ENCODE measurements at regions not wholly inside any gene's neighbourhood (a gene's known extent, or its start where the extent isn't known, plus 50 kb on each side); places are given as distances from the start of the nearest gene placed in this dataset.
A peak's percentile ranks its signal among the peaks of the same experiment; 100 is the strongest.

DNA sequence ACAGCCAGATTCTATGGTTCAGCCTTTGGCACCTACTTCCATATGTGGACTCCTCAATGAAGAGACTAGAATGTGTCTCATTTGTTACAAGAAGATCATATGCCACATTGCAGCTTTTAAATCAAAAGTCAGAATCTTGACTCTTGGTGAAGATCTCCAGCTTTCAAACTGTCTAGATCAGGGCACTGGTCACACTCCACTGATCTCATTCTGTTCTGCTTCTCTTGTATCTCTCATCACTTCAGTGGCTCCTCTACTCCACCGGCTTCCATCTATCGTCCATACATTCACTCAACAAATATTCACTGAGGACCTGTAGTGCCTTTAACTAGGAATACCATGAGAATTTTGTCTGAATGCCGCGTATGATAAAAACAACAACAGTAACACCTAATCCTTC is 203.3 kb upstream of the LPP start:
- DNase-seq (ENCODE audit: low read depth in 1 of 2, low spot score in 1 of 2) = no peak

- no peak for DNase-seq (ENCODE audit: low read depth in 1 of 2, low spot score in 1 of 2)
Measured at GRCh38 chr3:187951452-187952190, 202.3 kb upstream of the LPP start.

- DNase-seq (ENCODE audit: low read depth in 1 of 2, low spot score in 1 of 2) = no peak
Measured at GRCh38 chr3:187952849-187953248, 201.1 kb upstream of the LPP start.

GRCh38 chr3:187954516-187954872 is 199.5 kb upstream of the LPP start:
- DNase-seq (ENCODE audit: low read depth in 1 of 2, low spot score in 1 of 2) = no peak

DNA sequence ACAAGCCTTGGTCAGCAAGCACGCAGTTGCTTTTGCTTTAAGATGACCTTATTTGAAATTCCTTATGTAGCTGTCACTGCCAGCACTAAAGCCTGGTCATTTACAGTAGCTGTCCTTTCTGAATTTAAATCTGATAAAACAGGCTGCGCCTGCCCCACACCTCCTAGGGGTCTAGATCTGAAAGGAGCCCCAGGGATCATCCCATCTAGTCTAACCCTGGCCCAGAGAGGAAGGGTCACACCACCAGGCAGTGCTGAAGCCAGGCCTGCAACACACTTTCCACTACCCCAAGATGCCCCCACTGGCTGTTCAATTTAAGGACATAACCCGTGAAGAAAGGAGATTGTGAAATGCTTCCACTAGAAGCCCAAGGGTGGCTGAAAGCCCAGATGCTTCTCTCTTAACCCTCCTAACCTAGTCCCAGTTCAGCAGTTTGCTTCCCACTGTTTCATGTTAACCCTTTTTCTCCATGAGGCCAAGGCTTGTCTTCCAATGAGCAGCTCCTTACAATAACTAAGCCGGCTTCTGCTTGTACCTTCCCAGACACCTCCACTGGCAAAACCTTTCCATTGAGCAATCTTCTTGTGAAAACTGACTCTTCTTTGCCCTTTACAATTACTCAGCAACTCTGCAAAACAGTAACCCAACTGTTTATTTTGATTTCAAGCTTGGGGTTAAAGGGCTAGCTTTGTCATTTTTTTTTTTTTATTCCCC is 198.9 kb upstream of the LPP start:
- DNase-seq (ENCODE audit: low read depth in 1 of 2, low spot score in 1 of 2) = no peak

GRCh38 chr3:187955587-187955952 is 198.4 kb upstream of the LPP start:
- DNase-seq (ENCODE audit: low read depth in 1 of 2, low spot score in 1 of 2) = no peak

DNA sequence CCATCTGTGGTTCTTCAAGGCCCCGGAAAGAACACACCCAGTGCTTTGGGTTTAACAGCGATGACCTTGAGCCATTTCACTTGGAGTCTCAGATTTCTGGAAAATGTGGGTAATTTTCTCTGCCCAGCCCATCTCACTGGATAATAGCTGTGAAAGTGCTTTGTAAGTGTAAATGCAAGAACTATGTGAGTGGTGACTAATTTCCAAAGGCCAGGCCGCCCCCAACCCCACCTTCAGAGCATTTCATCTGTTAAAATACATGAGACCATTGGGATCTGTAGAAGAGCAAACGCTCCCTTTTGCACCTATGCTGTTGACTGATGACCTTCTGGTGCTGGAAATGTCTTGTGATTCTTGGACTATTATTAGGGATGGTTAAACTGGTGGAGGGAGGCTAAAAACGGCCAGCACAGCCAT is 196.8 kb upstream of the LPP start:
- no peak for DNase-seq (ENCODE audit: low read depth in 1 of 2, low spot score in 1 of 2)

DNA sequence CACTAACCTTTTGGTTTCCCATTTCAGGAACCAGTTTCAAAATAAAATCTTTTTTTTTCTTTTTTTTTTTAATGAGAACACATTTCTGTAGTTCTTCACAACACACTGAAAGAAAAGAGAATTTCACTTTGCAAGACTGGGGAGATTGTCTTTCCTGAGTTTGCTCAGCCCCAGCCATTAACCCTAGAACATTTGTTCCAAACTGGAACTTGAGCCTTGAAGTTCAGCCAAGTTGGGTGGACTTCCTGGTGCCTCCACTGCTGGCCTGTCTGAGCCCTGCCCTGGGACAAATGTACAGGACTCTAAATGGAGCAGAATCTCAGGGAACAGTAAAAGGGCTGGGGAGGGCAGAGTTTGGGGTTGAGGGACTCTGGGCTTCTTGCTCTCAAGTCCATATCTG is 196.4 kb upstream of the LPP start:
- no peak for DNase-seq (ENCODE audit: low read depth in 1 of 2, low spot score in 1 of 2)

GRCh38 chr3:187958432-187959003 is 195.4 kb upstream of the LPP start:
- peak in 1 of 2 donors; percentile 31 for DNase-seq (ENCODE audit: low read depth in 1 of 2, low spot score in 1 of 2)

- no peak for DNase-seq (ENCODE audit: low read depth in 1 of 2, low spot score in 1 of 2)
Measured at GRCh38 chr3:187960820-187961219, 193.1 kb upstream of the LPP start.

DNA sequence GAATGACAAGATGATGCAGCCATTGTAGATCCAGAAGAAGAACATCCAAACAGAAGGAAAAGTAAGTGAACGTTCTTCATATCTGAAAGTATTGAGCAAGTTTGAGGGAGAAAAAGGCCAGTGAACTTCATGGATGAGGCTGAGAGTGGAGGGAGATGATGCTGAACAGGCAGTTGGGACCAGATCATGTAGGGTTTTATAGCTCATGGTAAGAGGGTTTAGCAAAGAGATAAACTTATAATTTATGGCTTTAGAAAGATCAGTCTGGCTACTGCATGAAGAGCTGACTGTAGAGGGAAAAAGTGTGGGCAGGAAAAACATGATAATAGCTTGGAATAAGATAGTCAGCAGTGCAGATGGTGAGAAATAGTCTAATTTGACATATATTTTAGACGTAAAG is 192.6 kb upstream of the LPP start:
- no peak for DNase-seq (ENCODE audit: low read depth in 1 of 2, low spot score in 1 of 2)

DNA sequence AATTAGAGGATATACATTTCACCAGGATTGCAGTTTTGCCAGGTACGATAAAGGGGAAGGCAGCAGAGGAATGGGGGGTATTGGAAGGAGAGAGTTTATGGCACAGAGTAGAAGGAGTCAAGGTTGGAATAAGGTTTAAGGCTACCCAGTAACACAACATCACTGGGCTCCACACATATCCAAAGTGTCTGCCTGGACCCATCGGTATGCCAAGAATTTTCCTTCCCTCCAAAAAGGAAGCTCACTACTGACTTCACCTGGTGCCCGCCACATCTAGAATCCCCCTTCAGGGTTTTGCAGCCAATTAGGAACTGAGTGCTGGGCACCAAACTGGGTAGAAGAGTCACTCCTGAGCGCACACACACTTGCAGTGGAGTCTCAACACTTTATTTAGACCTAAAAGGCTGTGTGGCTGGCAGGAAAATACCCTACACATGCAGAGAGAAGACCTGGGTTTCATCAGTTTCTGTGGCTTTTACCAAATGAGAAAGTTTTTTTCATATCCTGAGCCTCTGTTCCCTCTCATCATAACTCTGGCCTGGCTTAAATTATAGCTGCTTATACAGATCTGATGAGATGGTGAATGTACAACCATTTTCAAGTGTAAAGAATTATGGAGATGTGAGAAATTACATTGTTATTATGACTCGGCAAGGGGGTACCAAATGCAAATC is 190.8 kb upstream of the LPP start:
- DNase-seq (ENCODE audit: low read depth in 1 of 2, low spot score in 1 of 2) = no peak

DNA sequence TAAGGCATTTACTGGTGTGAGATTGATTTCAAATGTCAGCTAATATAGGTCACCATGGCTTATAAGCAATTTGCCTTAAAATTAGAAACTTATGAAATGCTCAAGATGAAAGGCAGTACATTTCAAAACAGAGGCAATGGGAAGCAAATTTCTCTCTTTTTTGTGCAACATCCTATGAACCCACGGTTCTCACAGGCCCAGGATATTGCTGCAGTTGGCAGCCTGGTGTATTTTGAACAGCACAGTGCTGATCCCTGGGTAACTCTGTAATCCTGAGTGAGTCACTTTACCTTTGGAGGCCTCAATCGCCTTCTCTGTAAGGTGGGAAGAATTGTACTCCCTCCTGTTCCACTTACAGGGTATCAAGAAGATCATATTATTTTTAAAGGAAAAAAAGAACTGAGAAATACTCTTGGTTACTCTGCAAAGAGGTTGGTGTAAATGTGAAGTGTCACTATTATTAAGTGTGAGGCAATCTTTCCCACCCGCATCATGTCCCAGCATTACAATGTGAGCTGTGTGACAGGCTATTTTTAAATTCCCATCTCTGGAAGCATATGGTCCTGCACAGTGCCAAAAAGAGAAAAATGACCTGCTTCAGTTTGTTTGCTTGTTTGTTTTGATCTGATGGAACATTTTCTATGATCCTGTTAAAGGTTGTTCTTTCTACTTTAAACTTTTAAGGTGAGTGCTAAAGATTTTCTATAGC is 190.1 kb upstream of the LPP start:
- DNase-seq (ENCODE audit: low read depth in 1 of 2, low spot score in 1 of 2) = no peak

GRCh38 chr3:187964760-187965159 is 189.2 kb upstream of the LPP start:
- DNase-seq (ENCODE audit: low read depth in 1 of 2, low spot score in 1 of 2) = no peak

DNA sequence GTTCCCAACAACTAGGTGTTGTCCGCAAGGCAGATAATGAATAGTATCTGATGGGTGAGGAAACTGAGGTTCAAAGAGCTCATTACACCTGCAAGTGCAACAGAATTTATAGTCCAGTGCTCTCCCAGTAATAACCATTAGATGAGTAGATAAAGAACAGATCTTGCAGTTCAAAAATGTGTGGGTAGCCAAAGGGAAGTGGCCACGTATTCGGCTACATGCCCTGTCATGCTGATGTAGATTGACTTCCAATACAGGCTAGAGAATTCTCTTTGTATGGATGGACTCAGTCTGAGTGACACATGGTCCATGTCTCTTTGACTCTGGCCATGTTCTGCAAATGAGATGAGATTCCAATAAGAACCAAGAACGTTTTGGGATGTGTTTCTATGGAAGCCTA is 187.9 kb upstream of the LPP start:
- no peak for DNase-seq (ENCODE audit: low read depth in 1 of 2, low spot score in 1 of 2)

GRCh38 chr3:187966636-187967406 is 187.1 kb upstream of the LPP start:
- no peak for DNase-seq (ENCODE audit: low read depth in 1 of 2, low spot score in 1 of 2)

DNA sequence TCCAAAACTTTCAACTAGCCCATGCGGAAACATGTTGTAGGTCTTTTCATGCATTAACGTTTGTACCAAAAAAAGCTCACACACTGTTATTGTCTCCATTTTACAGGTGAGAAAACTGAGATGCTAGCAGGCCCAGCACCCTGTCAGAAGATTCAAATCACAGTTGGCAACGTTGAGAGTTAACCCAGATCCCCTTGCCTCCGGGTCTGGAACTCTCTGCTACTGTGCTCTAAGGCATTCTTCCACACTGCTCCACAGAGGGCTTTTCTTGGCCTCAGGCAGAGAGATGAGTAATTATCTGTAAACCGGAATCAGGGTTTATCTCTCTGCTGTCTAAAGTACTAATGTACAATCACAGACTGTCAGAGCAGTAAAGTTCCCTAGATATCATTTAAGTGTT is 186.0 kb upstream of the LPP start:
- DNase-seq (ENCODE audit: low read depth in 1 of 2, low spot score in 1 of 2) = no peak

GRCh38 chr3:187968883-187969580 is 184.9 kb upstream of the LPP start:
- no peak for DNase-seq (ENCODE audit: low read depth in 1 of 2, low spot score in 1 of 2)

DNA sequence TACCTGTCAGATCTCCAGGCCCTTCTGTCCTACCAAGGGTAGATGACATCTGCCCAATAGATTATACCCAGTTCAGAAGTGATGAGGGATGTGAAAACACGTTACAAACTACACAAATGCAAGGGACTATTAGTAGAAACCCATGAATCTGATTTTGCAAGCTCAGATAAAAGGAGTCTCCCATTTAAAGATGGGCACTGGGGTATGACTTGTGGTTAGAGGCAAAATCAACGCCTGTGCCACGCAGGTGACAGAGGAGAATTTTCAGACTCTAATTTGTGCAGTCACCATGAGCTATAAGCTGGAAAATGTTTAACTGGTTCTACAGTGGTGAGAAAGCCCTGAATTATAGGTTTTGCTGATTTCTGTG is 184.4 kb upstream of the LPP start:
- no peak for DNase-seq (ENCODE audit: low read depth in 1 of 2, low spot score in 1 of 2)

DNA sequence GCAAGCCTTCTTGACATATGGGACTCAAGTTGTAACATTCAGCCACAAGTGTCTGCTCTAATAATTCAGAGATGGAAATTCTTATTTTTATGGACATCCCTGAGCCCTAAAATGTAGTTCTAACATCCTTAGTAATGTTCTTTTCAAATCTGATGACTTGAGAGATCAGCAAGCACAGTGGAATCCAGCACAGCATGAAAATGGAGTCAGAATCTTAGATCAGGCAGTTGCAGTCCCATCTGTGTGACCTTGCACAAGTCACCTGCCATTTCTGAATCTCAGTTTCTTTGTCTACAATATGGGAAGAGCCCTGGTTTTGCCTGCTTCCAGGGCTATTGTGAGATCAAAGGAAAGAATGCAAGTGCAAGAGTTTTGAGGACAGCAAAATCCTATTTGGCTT is 183.9 kb upstream of the LPP start:
- no peak for DNase-seq (ENCODE audit: low read depth in 1 of 2, low spot score in 1 of 2)
